ENCODE measurements at regions not wholly inside any gene's neighbourhood (a gene's known extent, or its start where the extent isn't known, plus 50 kb on each side); places are given as distances from the start of the nearest gene placed in this dataset.

GRCh38 chr6:94683409-94683808 is 893.9 kb upstream of the MANEA start:
- TF ChIP-seq TCF12 (IDR thresholded peaks at IDR 0.05; ENCODE audit: low read depth), result no peak
- no peak for TF ChIP-seq REST (IDR thresholded peaks at IDR 0.05; ENCODE audit: low read depth)
- TF ChIP-seq TAF1 (IDR thresholded peaks at IDR 0.05; ENCODE audit: low read depth), result no peak
- TF ChIP-seq NFIC (IDR thresholded peaks at IDR 0.05), result no peak
- no peak for TF ChIP-seq CREB1 (IDR thresholded peaks at IDR 0.05; ENCODE audit: low read depth)
- no peak for TF ChIP-seq USF1 (IDR thresholded peaks at IDR 0.05)
- TF ChIP-seq MAX (IDR thresholded peaks at IDR 0.05), result no peak
- TF ChIP-seq EGR1 (IDR thresholded peaks at IDR 0.05), result no peak
- no peak for TF ChIP-seq EP300 (IDR thresholded peaks at IDR 0.05; ENCODE audit: borderline replicate concordance)
- TF ChIP-seq RAD21 (IDR thresholded peaks at IDR 0.05; ENCODE audit: low read depth), result no peak
- TF ChIP-seq YY1 (IDR thresholded peaks at IDR 0.05; ENCODE audit: low read depth), result no peak
